Keratinocyte (primary cell): ENCODE measurements at regions not wholly inside any gene's neighbourhood (a gene's known extent, or its start where the extent isn't known, plus 50 kb on each side); places are given as distances from the start of the nearest gene placed in this dataset.

Experiments used
- DNase-seq: peaks from one replicate; pipeline ENCODE4 v3.0.0-alpha.2; 2011; ENCODE audit warnings: low read depth, missing footprints, low spot score
- FAIRE-seq: peaks from 2 replicates; lab custom pipeline; 2011; peaks lifted over from hg19 to GRCh38; lab: Jason Lieb, UNC
- H2AFZ ChIP-seq: 2 replicates; pipeline ENCODE4 v1.6.0; 2012; ENCODE audit warnings: low read length, control low read depth, inconsistent platforms; ENCODE audit not compliant: control insufficient read depth
- H3K27ac ChIP-seq: 2 replicates; pipeline ENCODE4 v1.5.1; 2011; ENCODE audit warnings: low read length; ENCODE audit not compliant: control insufficient read depth, insufficient read depth
- H3K27me3 ChIP-seq: 3 replicates; pipeline ENCODE4 v1.6.0; 2011; ENCODE audit warnings: low read length; ENCODE audit not compliant: control insufficient read depth, insufficient read depth; ENCODE audit errors: extremely low read depth
- H3K36me3 ChIP-seq, 2 experiments: 2 replicates in 1 of 2; 3 replicates in 1 of 2; pipeline ENCODE4 v1.5.1; 2011; ENCODE audit warnings: low read length in 2 of 2, mild to moderate bottlenecking in 1 of 2; ENCODE audit not compliant: control insufficient read depth in 2 of 2, insufficient read depth in 2 of 2; ENCODE audit errors: extremely low read depth in 1 of 2
- H3K4me1 ChIP-seq: 3 replicates; pipeline ENCODE4 v1.5.1; 2011; ENCODE audit warnings: low read length; ENCODE audit not compliant: control insufficient read depth, insufficient read depth; ENCODE audit errors: extremely low read depth
- H3K4me2 ChIP-seq: 3 replicates; pipeline ENCODE4 v1.6.0; 2011; ENCODE audit warnings: low read depth, low read length; ENCODE audit not compliant: control insufficient read depth, insufficient read depth; ENCODE audit errors: extremely low read depth
- H3K4me3 ChIP-seq, 3 experiments: fragments of 200-600 bp in 1 of 3; sonication (generic) in 1 of 3; 2 replicates in 2 of 3; 3 replicates in 1 of 3; pipeline ENCODE4 v1.5.1; 2011 to 2016; ENCODE audit warnings: low read length in 3 of 3, mild to moderate bottlenecking in 3 of 3, control low read depth in 2 of 3, inconsistent platforms in 1 of 3, low read depth in 1 of 3, mixed read lengths in 1 of 3, mixed run types in 1 of 3, moderate library complexity in 1 of 3; ENCODE audit not compliant: control insufficient read depth in 2 of 3, insufficient read depth in 2 of 3; ENCODE audit errors: extremely low read depth in 1 of 3
- H3K79me2 ChIP-seq: 2 replicates; pipeline ENCODE4 v1.6.0; 2012; ENCODE audit warnings: low read length; ENCODE audit not compliant: control insufficient read depth, insufficient read depth
- H3K9ac ChIP-seq: 3 replicates; pipeline ENCODE4 v1.6.0; 2011; ENCODE audit warnings: low read length; ENCODE audit not compliant: control insufficient read depth, insufficient read depth; ENCODE audit errors: extremely low read depth
- H3K9me1 ChIP-seq: 3 replicates; pipeline ENCODE4 v1.6.0; 2011; ENCODE audit warnings: low read length; ENCODE audit not compliant: control insufficient read depth, insufficient read depth; ENCODE audit errors: extremely low read depth
- H3K9me3 ChIP-seq: 2 replicates; pipeline ENCODE4 v1.5.1; 2012; ENCODE audit warnings: low read depth, low read length; ENCODE audit not compliant: control insufficient read depth
- H4K20me1 ChIP-seq: 3 replicates; pipeline ENCODE4 v1.6.0; 2011; ENCODE audit warnings: low read length; ENCODE audit not compliant: control insufficient read depth, insufficient read depth; ENCODE audit errors: extremely low read depth
- CTCF ChIP-seq, 3 experiments: IDR thresholded peaks in 1 of 3; conservative IDR thresholded peaks in 1 of 3; optimal IDR thresholded peaks in 1 of 3; 2 replicates in 2 of 3; 3 replicates in 1 of 3; pipeline versions ENCODE3 to v1.5.1; 2011; ENCODE audit warnings: low read length in 3 of 3, mild to moderate bottlenecking in 3 of 3, moderate library complexity in 2 of 3, control low read depth in 1 of 3, inconsistent platforms in 1 of 3; ENCODE audit not compliant: insufficient read depth in 2 of 3; ENCODE audit errors: extremely low read depth in 1 of 3
- EZH2 ChIP-seq: IDR thresholded peaks from one replicate; pipeline ENCODE4 v1.6.1; 2012; ENCODE audit warnings: inconsistent platforms, mild to moderate bottlenecking, low read length, moderate library complexity
- dilution Hi-C: fragments of 300-500 bp; cut with MboI; formaldehyde crosslinking; loops from one replicate; pipeline ENCODE4 v1.7.0; 2020; ENCODE audit warnings: low sequenced_read_pairs; ENCODE audit not compliant: extremely low pct_ligation_motif_present

- FAIRE-seq: no peak
- dilution Hi-C loops: no loop called here
Observed at GRCh38 chr7:49407205-49407604, 366.2 kb upstream of the VWC2 start.

GRCh38 chr7:49417034-49417433 lies 356.4 kb upstream of the VWC2 start:
- no peaks in the 10 kb centered on the region for H3K36me3 ChIP-seq
- H3K27ac ChIP-seq: no peak overlapping the region
- H3K9me3 ChIP-seq: no peaks in the 10 kb centered on the region
- H3K27me3 ChIP-seq: no peaks in the 10 kb centered on the region
- H3K4me3 ChIP-seq: no peak overlapping the region
- TF ChIP-seq CTCF (optimal IDR thresholded peaks at IDR 0.05 in 1 of 3, IDR thresholded peaks at IDR 0.05 in 1 of 3, conservative IDR thresholded peaks at IDR 0.05 in 1 of 3; ENCODE audit: extremely low read depth in 1 of 3, insufficient read depth in 2 of 3, low read length in 3 of 3): no peak
- TF ChIP-seq EZH2: no peak
- dilution Hi-C loops: no loop called here
- H3K79me2 ChIP-seq: no peaks in the 10 kb centered on the region
- H4K20me1 ChIP-seq: no peaks in the 10 kb centered on the region
- no peaks in the 10 kb centered on the region for H3K4me1 ChIP-seq
- H2AFZ ChIP-seq: no peak overlapping the region
- no peaks in the 10 kb centered on the region for H3K9me1 ChIP-seq
- H3K9ac ChIP-seq: no peak overlapping the region
- DNase-seq (no peak), FAIRE-seq (no peak)
- H3K4me2 ChIP-seq: no peak overlapping the region

More at GRCh38 chr7:49407205-49407604, 366.2 kb upstream of the VWC2 start:
- H3K9ac ChIP-seq: no peak overlapping the region
- H3K36me3 ChIP-seq: no peaks in the 10 kb centered on the region
- H3K9me3 ChIP-seq: no peaks in the 10 kb centered on the region
- no peaks in the 10 kb centered on the region for H3K27me3 ChIP-seq
- H4K20me1 ChIP-seq: no peaks in the 10 kb centered on the region
- H3K9me1 ChIP-seq: no peaks in the 10 kb centered on the region
- no peak overlapping the region for H3K4me2 ChIP-seq
- TF ChIP-seq EZH2 (no peak), CTCF (optimal IDR thresholded peaks at IDR 0.05 in 1 of 3, IDR thresholded peaks at IDR 0.05 in 1 of 3, conservative IDR thresholded peaks at IDR 0.05 in 1 of 3; ENCODE audit: extremely low read depth in 1 of 3, insufficient read depth in 2 of 3, low read length in 3 of 3) (no peak)
- no peak overlapping the region for H2AFZ ChIP-seq
- H3K79me2 ChIP-seq: no peaks in the 10 kb centered on the region
- H3K4me3 ChIP-seq: no peak overlapping the region
- DNase-seq: no peak
- no peak overlapping the region for H3K27ac ChIP-seq
- H3K4me1 ChIP-seq: no peaks in the 10 kb centered on the region
